ENCODE measurements at regions not wholly inside any gene's neighbourhood (a gene's known extent, or its start where the extent isn't known, plus 50 kb on each side); places are given as distances from the start of the nearest gene placed in this dataset.

GRCh38 chrX:115940888-115941332, 229.6 kb upstream of the AGTR2 start (continued):
- TF ChIP-seq THAP7 (CRISPR knock-in tag; IDR thresholded peaks at IDR 0.05) (no peak), E2F5 (CRISPR knock-in tag; conservative IDR thresholded peaks at IDR 0.05) (no peak), TSC22D2 (CRISPR knock-in tag; IDR thresholded peaks at IDR 0.05; ENCODE audit: borderline replicate concordance) (no peak), CTCF (CRISPR knock-in tag; IDR thresholded peaks at IDR 0.05) (peak; percentile 88), ZSCAN12 (CRISPR knock-in tag; IDR thresholded peaks at IDR 0.05) (no peak), TARDBP (CRISPR knock-in tag; IDR thresholded peaks at IDR 0.05) (0 out of 2 replicates have a peak, but pooled peaks have one; percentile 14), SMC3 (IDR thresholded peaks at IDR 0.05; ENCODE audit: low read length) (peak; percentile 57; the same call in 1 of the 2 replicates), CC2D1A (CRISPR knock-in tag; IDR thresholded peaks at IDR 0.05) (no peak), NCOA1 (CRISPR knock-in tag; IDR thresholded peaks at IDR 0.05) (no peak), ZBTB21 (CRISPR knock-in tag; IDR thresholded peaks at IDR 0.05) (no peak), YY1 (IDR thresholded peaks at IDR 0.05; ENCODE audit: insufficient read depth, insufficient replicate concordance, low read depth, low read length) (peak; percentile 87), NFYC (CRISPR knock-in tag; IDR thresholded peaks at IDR 0.05) (no peak), KDM5A (IDR thresholded peaks at IDR 0.05; ENCODE audit: borderline replicate concordance, low read length) (peak; percentile 61; the same call in 1 of the 2 replicates), ZNF329 (CRISPR knock-in tag; IDR thresholded peaks at IDR 0.05; ENCODE audit: low read depth) (no peak), PAXIP1 (CRISPR knock-in tag; conservative IDR thresholded peaks at IDR 0.05) (peak; percentile 28; the same call in 1 of the 2 replicates), ZNF674 (CRISPR knock-in tag; IDR thresholded peaks at IDR 0.05; ENCODE audit: low read depth) (no peak), MEIS1 (CRISPR knock-in tag; IDR thresholded peaks at IDR 0.05; ENCODE audit: borderline replicate concordance) (no peak), ZNF781 (CRISPR knock-in tag; IDR thresholded peaks at IDR 0.05; ENCODE audit: borderline replicate concordance, not compliant biosample characterization) (no peak), E2F1 (CRISPR knock-in tag; IDR thresholded peaks at IDR 0.05) (no peak), FOXA1 (IDR thresholded peaks at IDR 0.05) (no peak), FOXA1 (CRISPR knock-in tag; IDR thresholded peaks at IDR 0.05) (no peak), ATF1 (CRISPR knock-in tag; IDR thresholded peaks at IDR 0.05) (no peak), ZNF549 (CRISPR knock-in tag; IDR thresholded peaks at IDR 0.05) (no peak), ZNF260 (CRISPR knock-in tag; IDR thresholded peaks at IDR 0.05; ENCODE audit: borderline replicate concordance, low read depth) (no peak), ZNF121 (CRISPR knock-in tag; IDR thresholded peaks at IDR 0.05) (no peak)
